GM21360 (cell line): ENCODE measurements at regions not wholly inside any gene's neighbourhood (a gene's known extent, or its start where the extent isn't known, plus 50 kb on each side); places are given as distances from the start of the nearest gene placed in this dataset.

Experiments
- ATAC-seq: cut with Tn5 transposase; IDR thresholded peaks from one replicate; pipeline ENCODE4 v1.9.1; 2021; ENCODE audit warnings: mild to moderate bottlenecking, moderate library complexity; ENCODE audit not compliant: unreplicated experiment

DNA sequence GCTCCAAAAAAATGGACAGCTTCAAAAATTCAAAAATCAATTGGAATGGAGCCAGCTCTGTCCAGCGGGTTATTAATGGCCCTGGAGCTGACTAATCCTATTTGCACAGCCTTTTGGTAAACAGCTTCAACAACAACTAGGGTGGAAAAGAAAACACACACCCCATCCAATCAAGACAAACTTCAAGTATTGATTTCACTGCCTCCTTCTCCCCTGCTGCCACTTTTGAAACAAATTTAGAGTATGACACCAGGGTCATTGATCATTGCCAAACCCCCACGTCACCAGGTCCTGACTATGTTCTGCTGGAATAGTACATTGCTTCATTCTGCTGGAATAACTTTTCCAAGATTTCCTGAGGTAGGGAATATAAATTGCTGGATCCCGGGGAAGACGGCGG lies 56.8 kb upstream of the GTF3A start:
- ATAC-seq, result no peak

DNA sequence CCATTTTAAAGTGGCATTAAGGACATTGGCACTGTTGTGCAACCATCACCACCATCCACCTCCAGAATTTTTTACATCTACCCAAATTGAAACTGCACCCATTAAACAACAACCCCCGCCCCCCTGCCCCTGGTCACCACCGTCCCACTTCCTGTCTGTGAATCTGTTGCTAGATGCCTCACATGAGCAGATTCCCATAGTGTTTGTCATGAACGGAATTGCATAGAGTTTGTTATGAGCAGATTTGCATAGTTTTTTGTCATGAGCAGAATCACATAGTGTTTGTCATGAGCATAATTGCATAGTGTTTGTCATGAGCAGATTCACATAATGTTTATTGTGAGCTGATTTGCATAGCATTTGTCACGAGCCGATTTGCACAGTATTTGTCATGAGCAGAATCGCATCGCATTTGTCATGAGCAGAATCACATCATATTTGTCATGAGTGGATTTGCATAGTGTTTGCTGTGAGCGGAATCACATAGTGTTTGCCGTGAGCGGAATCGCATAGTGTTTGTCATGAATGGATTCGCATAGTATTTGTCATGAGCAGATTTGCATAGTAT lies 54.0 kb upstream of the GTF3A start:
- no peak for ATAC-seq

DNA sequence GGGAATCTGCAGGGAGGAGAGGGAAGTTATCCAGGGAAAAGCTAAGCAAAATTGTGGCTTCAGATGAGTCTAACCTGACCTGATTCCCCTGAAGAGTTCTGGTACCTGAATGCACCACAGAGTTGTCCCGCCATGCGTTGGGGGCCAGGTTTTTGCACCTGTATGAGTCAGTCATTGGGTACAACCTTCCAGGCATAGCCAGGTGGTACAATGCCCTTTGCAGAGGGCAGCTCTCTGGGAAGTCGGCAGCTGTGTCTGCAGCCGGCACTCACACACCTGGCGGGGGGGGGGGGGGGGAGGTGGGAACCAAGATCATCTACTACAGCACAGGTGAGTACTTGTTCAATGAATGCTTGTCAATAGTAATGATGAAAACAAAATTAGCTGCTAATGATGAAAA lies 52.5 kb upstream of the GTF3A start:
- no peak for ATAC-seq

DNA sequence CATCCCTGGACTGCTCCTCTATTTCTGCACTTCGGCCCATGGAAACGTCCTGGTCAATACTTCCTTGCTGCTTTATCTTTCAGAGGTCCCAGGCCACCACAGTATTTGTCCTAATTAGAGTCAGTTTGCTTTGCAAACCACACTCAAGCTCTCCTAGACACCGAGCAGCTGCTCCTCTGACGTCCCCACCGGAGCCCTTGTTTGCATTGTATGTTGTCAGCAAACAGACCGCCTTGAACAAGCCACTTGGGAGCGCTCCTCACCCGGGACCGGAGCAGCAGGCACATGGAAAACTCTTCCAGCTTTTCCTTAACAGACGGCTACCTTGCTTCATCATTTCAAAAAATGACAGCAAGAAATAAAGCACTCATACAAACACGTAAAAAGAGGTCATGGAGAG lies 51.5 kb upstream of the GTF3A start:
- ATAC-seq, result no peak

DNA sequence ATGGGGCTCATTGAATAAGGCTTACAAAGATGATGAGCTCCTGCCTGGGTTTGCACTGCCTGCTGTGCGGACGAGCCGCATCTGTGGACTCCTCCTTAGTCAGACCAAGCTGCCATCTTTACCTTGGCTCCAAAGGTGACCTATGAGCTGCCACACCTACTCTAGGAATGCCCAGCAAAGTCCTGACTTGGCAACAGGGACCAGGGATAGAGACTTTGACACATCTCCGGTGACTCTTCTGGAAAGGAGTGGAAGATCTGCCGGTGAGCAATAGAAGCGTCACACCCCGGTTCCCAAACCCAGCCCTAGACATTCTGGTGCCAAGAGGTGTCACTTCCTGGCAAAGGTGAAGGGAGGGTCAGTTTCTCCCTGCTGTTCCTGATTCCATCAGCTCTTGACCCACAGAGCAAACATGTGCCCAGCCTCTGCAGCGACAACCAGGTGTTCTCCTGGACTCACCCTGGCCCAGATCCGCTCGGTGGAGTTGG lies 50.2 kb upstream of the GTF3A start:
- no peak for ATAC-seq
